ENCODE measurements at regions not wholly inside any gene's neighbourhood (a gene's known extent, or its start where the extent isn't known, plus 50 kb on each side); places are given as distances from the start of the nearest gene placed in this dataset.

DNA sequence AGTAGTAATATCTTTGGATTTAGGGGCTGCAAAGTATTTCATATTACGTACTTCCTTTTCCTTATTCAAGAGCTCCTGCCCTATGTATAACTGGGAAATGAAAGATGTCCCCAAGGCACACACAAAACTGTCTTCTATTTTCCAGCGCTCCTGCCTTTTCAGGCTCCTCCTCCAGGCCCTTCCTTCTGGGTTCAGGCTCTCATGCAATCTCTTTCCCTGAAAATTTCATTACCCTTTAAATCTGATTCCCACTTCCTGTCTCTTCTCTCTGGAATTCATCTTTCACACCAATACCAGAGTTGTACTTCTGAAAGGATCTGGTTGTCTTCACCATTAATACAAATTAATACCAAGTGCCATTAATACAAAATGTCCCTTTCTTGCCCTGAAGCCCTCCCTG is 181.6 kb downstream of the UTRN start:
- TF ChIP-seq EP300 (IDR thresholded peaks at IDR 0.05; ENCODE audit: borderline replicate concordance) = no peak
- TF ChIP-seq TCF12 (IDR thresholded peaks at IDR 0.05; ENCODE audit: low read depth) = no peak
- TF ChIP-seq MAX (IDR thresholded peaks at IDR 0.05) = no peak
- no peak for TF ChIP-seq ZBTB7A (IDR thresholded peaks at IDR 0.05; ENCODE audit: low read depth)
- TF ChIP-seq EGR1 (IDR thresholded peaks at IDR 0.05) = no peak
- TF ChIP-seq CEBPB (IDR thresholded peaks at IDR 0.05) = no peak
- TF ChIP-seq YY1 (IDR thresholded peaks at IDR 0.05; ENCODE audit: low read depth) = no peak
- no peak for TF ChIP-seq TAF1 (IDR thresholded peaks at IDR 0.05; ENCODE audit: low read depth)
- no peak for TF ChIP-seq RAD21 (IDR thresholded peaks at IDR 0.05; ENCODE audit: low read depth)
- TF ChIP-seq TEAD4 (IDR thresholded peaks at IDR 0.05) = no peak
- TF ChIP-seq, protein P1, sequence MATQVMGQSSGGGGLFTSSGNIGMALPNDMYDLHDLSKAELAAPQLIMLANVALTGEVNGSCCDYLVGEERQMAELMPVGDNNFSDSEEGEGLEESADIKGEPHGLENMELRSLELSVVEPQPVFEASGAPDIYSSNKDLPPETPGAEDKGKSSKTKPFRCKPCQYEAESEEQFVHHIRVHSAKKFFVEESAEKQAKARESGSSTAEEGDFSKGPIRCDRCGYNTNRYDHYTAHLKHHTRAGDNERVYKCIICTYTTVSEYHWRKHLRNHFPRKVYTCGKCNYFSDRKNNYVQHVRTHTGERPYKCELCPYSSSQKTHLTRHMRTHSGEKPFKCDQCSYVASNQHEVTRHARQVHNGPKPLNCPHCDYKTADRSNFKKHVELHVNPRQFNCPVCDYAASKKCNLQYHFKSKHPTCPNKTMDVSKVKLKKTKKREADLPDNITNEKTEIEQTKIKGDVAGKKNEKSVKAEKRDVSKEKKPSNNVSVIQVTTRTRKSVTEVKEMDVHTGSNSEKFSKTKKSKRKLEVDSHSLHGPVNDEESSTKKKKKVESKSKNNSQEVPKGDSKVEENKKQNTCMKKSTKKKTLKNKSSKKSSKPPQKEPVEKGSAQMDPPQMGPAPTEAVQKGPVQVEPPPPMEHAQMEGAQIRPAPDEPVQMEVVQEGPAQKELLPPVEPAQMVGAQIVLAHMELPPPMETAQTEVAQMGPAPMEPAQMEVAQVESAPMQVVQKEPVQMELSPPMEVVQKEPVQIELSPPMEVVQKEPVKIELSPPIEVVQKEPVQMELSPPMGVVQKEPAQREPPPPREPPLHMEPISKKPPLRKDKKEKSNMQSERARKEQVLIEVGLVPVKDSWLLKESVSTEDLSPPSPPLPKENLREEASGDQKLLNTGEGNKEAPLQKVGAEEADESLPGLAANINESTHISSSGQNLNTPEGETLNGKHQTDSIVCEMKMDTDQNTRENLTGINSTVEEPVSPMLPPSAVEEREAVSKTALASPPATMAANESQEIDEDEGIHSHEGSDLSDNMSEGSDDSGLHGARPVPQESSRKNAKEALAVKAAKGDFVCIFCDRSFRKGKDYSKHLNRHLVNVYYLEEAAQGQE (IDR thresholded peaks at IDR 0.05; ENCODE audit: low read depth) = no peak
- no peak for TF ChIP-seq FOXM1 (IDR thresholded peaks at IDR 0.05; ENCODE audit: borderline replicate concordance, low read depth)
- TF ChIP-seq NFIC (IDR thresholded peaks at IDR 0.05) = no peak
- TF ChIP-seq, protein P2, sequence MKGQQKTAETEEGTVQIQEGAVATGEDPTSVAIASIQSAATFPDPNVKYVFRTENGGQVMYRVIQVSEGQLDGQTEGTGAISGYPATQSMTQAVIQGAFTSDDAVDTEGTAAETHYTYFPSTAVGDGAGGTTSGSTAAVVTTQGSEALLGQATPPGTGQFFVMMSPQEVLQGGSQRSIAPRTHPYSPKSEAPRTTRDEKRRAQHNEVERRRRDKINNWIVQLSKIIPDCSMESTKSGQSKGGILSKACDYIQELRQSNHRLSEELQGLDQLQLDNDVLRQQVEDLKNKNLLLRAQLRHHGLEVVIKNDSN (IDR thresholded peaks at IDR 0.05) = no peak
- no peak for TF ChIP-seq CREB1 (IDR thresholded peaks at IDR 0.05; ENCODE audit: low read depth)

GRCh38 chr6:144467172-144467762 is 182.1 kb downstream of the UTRN start:
- no peak for TF ChIP-seq TAF1 (IDR thresholded peaks at IDR 0.05; ENCODE audit: low read depth)
- TF ChIP-seq MAX (IDR thresholded peaks at IDR 0.05) = no peak
- no peak for TF ChIP-seq TEAD4 (IDR thresholded peaks at IDR 0.05)
- no peak for TF ChIP-seq EP300 (IDR thresholded peaks at IDR 0.05; ENCODE audit: borderline replicate concordance)
- no peak for TF ChIP-seq FOXM1 (IDR thresholded peaks at IDR 0.05; ENCODE audit: borderline replicate concordance, low read depth)
- TF ChIP-seq YY1 (IDR thresholded peaks at IDR 0.05; ENCODE audit: low read depth) = no peak
- TF ChIP-seq CEBPB (IDR thresholded peaks at IDR 0.05) = no peak
- no peak for TF ChIP-seq EGR1 (IDR thresholded peaks at IDR 0.05)
- no peak for TF ChIP-seq ZBTB7A (IDR thresholded peaks at IDR 0.05; ENCODE audit: low read depth)

GRCh38 chr6:144467921-144468320 is 182.8 kb downstream of the UTRN start:
- TF ChIP-seq TEAD4 (IDR thresholded peaks at IDR 0.05) (no peak), ZBTB7A (IDR thresholded peaks at IDR 0.05; ENCODE audit: low read depth) (no peak), EP300 (IDR thresholded peaks at IDR 0.05; ENCODE audit: borderline replicate concordance) (no peak), NFIC (IDR thresholded peaks at IDR 0.05) (no peak), RAD21 (IDR thresholded peaks at IDR 0.05; ENCODE audit: low read depth) (no peak), YY1 (IDR thresholded peaks at IDR 0.05; ENCODE audit: low read depth) (no peak), TCF12 (IDR thresholded peaks at IDR 0.05; ENCODE audit: low read depth) (no peak), MAX (IDR thresholded peaks at IDR 0.05) (no peak)
- TF ChIP-seq, protein P2 (IDR thresholded peaks at IDR 0.05) = no peak
- TF ChIP-seq, protein P1 (IDR thresholded peaks at IDR 0.05; ENCODE audit: low read depth) = no peak

- no peak for TF ChIP-seq YY1 (IDR thresholded peaks at IDR 0.05; ENCODE audit: low read depth)
Observed at GRCh38 chr6:144468709-144469108, 183.6 kb downstream of the UTRN start.

DNA sequence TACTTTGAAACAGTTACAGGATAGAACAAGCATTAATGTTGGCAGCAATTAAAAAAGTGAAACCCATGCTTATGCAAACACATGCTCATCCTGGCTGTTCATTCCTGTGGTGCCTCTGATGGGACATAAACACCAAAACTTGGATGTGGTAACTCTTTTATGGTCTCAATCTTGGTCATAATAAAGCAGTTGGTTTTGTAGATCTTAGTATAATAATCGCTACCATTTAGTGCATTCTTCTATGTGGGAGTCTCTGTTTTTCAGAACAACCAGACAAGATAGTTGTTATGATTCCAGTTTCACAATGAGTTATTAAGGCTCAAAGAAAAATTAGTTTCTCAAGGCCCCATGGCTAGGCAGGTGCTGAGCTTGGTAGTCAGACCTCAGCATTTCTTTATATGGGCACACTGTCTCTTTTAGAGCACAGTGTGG is 184.0 kb downstream of the UTRN start:
- TF ChIP-seq EGR1 (IDR thresholded peaks at IDR 0.05) (no peak), MAX (IDR thresholded peaks at IDR 0.05) (no peak), YY1 (IDR thresholded peaks at IDR 0.05; ENCODE audit: low read depth) (no peak), FOXM1 (IDR thresholded peaks at IDR 0.05; ENCODE audit: borderline replicate concordance, low read depth) (no peak), ZBTB7A (IDR thresholded peaks at IDR 0.05; ENCODE audit: low read depth) (no peak), RAD21 (IDR thresholded peaks at IDR 0.05; ENCODE audit: low read depth) (no peak), TCF12 (IDR thresholded peaks at IDR 0.05; ENCODE audit: low read depth) (no peak), TEAD4 (IDR thresholded peaks at IDR 0.05) (no peak), CEBPB (IDR thresholded peaks at IDR 0.05) (no peak), EP300 (IDR thresholded peaks at IDR 0.05; ENCODE audit: borderline replicate concordance) (no peak), CREB1 (IDR thresholded peaks at IDR 0.05; ENCODE audit: low read depth) (no peak), TAF1 (IDR thresholded peaks at IDR 0.05; ENCODE audit: low read depth) (no peak), NFIC (IDR thresholded peaks at IDR 0.05) (no peak)
- TF ChIP-seq, protein P1 (IDR thresholded peaks at IDR 0.05; ENCODE audit: low read depth) = no peak
- TF ChIP-seq, protein P2 (IDR thresholded peaks at IDR 0.05) = no peak
